ENCODE measurements at regions not wholly inside any gene's neighbourhood (a gene's known extent, or its start where the extent isn't known, plus 50 kb on each side); places are given as distances from the start of the nearest gene placed in this dataset.

- Histone ChIP-seq H3K4me3 (ENCODE audit: low read depth, low read length) (no peak overlapping the region), H3K36me3 (no peaks in the 10 kb centered on the region), H3K9me3 (ENCODE audit: severe bottlenecking) (no peaks in the 10 kb centered on the region), H3K27me3 (ENCODE audit: insufficient read depth, low read depth, severe bottlenecking) (no peaks in the 10 kb centered on the region), H3K27ac (no peak overlapping the region)
- peak; percentile 46; the same call in 1 of the 2 replicates for TF ChIP-seq CTCF (IDR thresholded peaks at IDR 0.05; ENCODE audit: low read depth, low read length)
- peak; percentile 33 for DNase-seq
Measured at GRCh38 chr14:65164068-65164824, 61.9 kb upstream of the MAX start.

GRCh38 chr14:65164825-65165135 lies 62.5 kb upstream of the MAX start:
- no peak for TF ChIP-seq CTCF (IDR thresholded peaks at IDR 0.05; ENCODE audit: low read depth, low read length)
- H3K27me3 ChIP-seq (ENCODE audit: insufficient read depth, low read depth, severe bottlenecking) = no peaks in the 10 kb centered on the region
- no peaks in the 10 kb centered on the region for H3K9me3 ChIP-seq (ENCODE audit: severe bottlenecking)
- peak; percentile 31 for DNase-seq
- no peak overlapping the region for H3K27ac ChIP-seq
- H3K36me3 ChIP-seq = no peaks in the 10 kb centered on the region
- H3K4me3 ChIP-seq (ENCODE audit: low read depth, low read length) = no peak overlapping the region

GRCh38 chr14:65167072-65167645 lies 64.8 kb upstream of the MAX start:
- Histone ChIP-seq H3K9me3 (ENCODE audit: severe bottlenecking) (no peaks in the 10 kb centered on the region), H3K27ac (no peak overlapping the region), H3K27me3 (ENCODE audit: insufficient read depth, low read depth, severe bottlenecking) (no peaks in the 10 kb centered on the region), H3K36me3 (no peaks in the 10 kb centered on the region), H3K4me3 (ENCODE audit: low read depth, low read length) (no peak overlapping the region)
- no peak for DNase-seq
- no peak for TF ChIP-seq CTCF (IDR thresholded peaks at IDR 0.05; ENCODE audit: low read depth, low read length)

- DNase-seq = no peak
- no peaks in the 10 kb centered on the region for H3K9me3 ChIP-seq (ENCODE audit: severe bottlenecking)
Measured at GRCh38 chr14:65168840-65169239, 66.5 kb upstream of the MAX start.

GRCh38 chr14:65169351-65169750 lies 67.0 kb upstream of the MAX start:
- Histone ChIP-seq H3K27ac (no peak overlapping the region), H3K36me3 (no peaks in the 10 kb centered on the region), H3K27me3 (ENCODE audit: insufficient read depth, low read depth, severe bottlenecking) (no peaks in the 10 kb centered on the region), H3K9me3 (ENCODE audit: severe bottlenecking) (no peaks in the 10 kb centered on the region), H3K4me3 (ENCODE audit: low read depth, low read length) (no peak overlapping the region)
- no peak for TF ChIP-seq CTCF (IDR thresholded peaks at IDR 0.05; ENCODE audit: low read depth, low read length)
- no peak for DNase-seq

More at GRCh38 chr14:65168840-65169239, 66.5 kb upstream of the MAX start:
- no peak for TF ChIP-seq CTCF (IDR thresholded peaks at IDR 0.05; ENCODE audit: low read depth, low read length)
- Histone ChIP-seq H3K27ac (no peak overlapping the region), H3K27me3 (ENCODE audit: insufficient read depth, low read depth, severe bottlenecking) (no peaks in the 10 kb centered on the region), H3K36me3 (no peaks in the 10 kb centered on the region), H3K4me3 (ENCODE audit: low read depth, low read length) (no peak overlapping the region)

Data from WERI-Rb-1 (cell line).